ENCODE measurements at regions not wholly inside any gene's neighbourhood (a gene's known extent, or its start where the extent isn't known, plus 50 kb on each side); places are given as distances from the start of the nearest gene placed in this dataset.

DNA sequence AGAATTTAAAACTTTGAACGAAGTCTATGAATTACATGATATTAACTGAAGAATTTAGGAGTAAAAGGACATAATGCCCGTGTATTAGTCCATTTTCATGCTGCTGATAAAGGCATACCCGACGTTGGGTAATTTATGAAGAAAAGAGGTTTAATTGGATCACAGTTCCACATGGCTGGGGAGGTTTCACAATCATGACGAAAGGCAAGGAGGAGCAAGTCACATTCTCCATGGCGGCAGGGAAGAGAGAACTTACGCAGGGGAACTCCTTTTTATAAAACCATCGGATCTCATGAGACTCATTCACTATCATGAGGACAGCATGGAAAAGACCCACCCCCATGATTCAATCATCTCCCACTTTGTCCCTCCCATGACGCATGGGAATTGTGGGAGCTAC, 210.6 kb downstream of the CD83 start:
- Mint-ChIP-seq H3K27me3 (ENCODE audit: low read depth) (peaks cover 3% of the 10 kb centered on the region), H3K9me3 (no peaks in the 10 kb centered on the region), H3K4me3 (no peak overlapping the region), H3K27ac (ENCODE audit: unreplicated experiment) (no peak overlapping the region), H3K36me3 (ENCODE audit: low read depth) (no peaks in the 10 kb centered on the region), H3K4me1 (peaks cover 12% of the 10 kb centered on the region)
- no peak for DNase-seq (ENCODE audit: low read depth, low spot score)
- TF ChIP-seq, protein P1, sequence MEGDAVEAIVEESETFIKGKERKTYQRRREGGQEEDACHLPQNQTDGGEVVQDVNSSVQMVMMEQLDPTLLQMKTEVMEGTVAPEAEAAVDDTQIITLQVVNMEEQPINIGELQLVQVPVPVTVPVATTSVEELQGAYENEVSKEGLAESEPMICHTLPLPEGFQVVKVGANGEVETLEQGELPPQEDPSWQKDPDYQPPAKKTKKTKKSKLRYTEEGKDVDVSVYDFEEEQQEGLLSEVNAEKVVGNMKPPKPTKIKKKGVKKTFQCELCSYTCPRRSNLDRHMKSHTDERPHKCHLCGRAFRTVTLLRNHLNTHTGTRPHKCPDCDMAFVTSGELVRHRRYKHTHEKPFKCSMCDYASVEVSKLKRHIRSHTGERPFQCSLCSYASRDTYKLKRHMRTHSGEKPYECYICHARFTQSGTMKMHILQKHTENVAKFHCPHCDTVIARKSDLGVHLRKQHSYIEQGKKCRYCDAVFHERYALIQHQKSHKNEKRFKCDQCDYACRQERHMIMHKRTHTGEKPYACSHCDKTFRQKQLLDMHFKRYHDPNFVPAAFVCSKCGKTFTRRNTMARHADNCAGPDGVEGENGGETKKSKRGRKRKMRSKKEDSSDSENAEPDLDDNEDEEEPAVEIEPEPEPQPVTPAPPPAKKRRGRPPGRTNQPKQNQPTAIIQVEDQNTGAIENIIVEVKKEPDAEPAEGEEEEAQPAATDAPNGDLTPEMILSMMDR (conservative IDR thresholded peaks at IDR 0.05): no peak

DNA sequence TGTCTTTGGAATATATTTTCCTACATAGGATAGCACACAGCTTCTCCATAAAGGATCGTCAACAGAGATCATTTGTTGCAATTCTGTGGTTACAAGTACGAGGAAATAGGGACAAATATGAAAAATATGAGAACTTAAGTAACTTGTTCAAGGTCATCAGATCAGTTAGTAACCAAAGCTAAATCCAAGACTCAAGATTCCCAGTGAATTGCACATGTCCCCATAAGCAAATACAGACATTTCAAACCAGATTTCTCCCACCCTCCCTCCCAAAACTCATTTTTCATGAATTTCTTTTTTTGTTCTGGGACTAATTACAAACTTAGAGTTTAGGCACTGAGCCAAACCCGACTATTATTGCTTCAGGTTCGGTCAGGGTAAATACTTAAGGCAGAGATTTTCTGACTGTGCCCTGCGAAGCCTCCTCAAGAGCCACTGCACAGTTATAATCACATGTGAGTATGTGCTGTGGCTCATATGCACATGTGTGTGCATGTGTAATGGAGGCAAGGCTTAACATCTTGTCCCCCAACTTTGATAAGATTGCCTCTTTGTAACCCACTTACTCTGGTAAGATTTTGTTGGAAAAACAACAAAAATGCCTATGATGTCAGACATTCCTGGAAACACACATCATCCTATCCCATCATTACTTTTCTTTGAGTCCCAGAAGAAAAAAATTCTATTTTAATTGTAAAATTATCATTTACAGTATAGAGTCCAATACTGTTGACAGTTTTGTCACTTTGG, 216.2 kb downstream of the CD83 start:
- H3K4me1 Mint-ChIP-seq: no peaks in the 10 kb centered on the region
- H3K4me3 Mint-ChIP-seq: no peak overlapping the region
- H3K9me3 Mint-ChIP-seq: no peaks in the 10 kb centered on the region
- TF ChIP-seq, protein P1 (conservative IDR thresholded peaks at IDR 0.05): no peak
- H3K27ac Mint-ChIP-seq (ENCODE audit: unreplicated experiment): no peak overlapping the region
- H3K36me3 Mint-ChIP-seq (ENCODE audit: low read depth): no peaks in the 10 kb centered on the region
- no peaks in the 10 kb centered on the region for H3K27me3 Mint-ChIP-seq (ENCODE audit: low read depth)
- no peak for DNase-seq (ENCODE audit: low read depth, low spot score)

DNA sequence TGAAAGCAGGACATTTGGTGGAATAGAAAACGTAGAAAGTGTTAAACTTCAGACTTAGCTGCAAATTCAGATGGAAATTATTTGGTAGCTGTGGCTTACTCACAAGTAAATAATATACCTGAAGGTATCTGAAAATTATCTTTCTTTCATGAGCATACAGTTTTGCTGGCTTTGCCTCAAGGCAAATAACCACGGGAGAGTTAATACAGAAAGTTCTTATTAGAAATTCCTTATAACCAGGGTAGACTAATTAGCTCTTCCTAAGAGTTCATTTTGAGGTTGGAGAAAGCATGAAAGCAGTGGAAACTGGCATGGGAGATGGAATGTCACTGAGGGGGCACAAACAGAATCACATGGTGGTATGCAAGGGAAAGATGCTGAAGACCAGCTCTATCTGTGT, 217.5 kb downstream of the CD83 start:
- TF ChIP-seq, protein P1 (conservative IDR thresholded peaks at IDR 0.05): no peak
- DNase-seq (ENCODE audit: low read depth, low spot score): no peak
- Mint-ChIP-seq H3K36me3 (ENCODE audit: low read depth) (no peaks in the 10 kb centered on the region), H3K27me3 (ENCODE audit: low read depth) (no peaks in the 10 kb centered on the region), H3K4me1 (no peaks in the 10 kb centered on the region), H3K27ac (ENCODE audit: unreplicated experiment) (no peak overlapping the region), H3K9me3 (no peaks in the 10 kb centered on the region), H3K4me3 (no peak overlapping the region)

DNA sequence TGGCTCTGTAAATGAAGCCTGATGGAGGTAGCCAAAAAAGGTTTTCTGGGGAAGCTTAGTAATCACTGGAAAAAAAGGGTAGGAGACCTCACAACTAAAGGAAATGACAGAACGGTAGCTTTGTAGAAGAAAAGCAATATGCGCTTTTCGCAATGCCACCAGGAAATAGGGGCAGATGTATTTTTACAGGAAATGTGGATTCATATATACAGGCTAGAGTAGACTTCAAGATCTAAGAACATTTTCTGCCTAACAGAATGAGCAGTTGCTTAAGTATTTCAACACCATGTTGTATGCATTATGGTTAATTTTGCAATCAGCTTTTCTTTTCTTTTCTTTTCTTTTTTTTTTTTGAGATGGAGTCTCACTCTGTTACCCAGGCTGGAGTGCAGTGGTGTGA, 219.6 kb downstream of the CD83 start:
- no peak for DNase-seq (ENCODE audit: low read depth, low spot score)
- no peaks in the 10 kb centered on the region for H3K9me3 Mint-ChIP-seq
- no peak overlapping the region for H3K27ac Mint-ChIP-seq (ENCODE audit: unreplicated experiment)
- H3K36me3 Mint-ChIP-seq (ENCODE audit: low read depth): no peaks in the 10 kb centered on the region
- no peak overlapping the region for H3K4me3 Mint-ChIP-seq
- H3K4me1 Mint-ChIP-seq: no peaks in the 10 kb centered on the region
- H3K27me3 Mint-ChIP-seq (ENCODE audit: low read depth): no peaks in the 10 kb centered on the region
- TF ChIP-seq, protein P1 (conservative IDR thresholded peaks at IDR 0.05): no peak

DNA sequence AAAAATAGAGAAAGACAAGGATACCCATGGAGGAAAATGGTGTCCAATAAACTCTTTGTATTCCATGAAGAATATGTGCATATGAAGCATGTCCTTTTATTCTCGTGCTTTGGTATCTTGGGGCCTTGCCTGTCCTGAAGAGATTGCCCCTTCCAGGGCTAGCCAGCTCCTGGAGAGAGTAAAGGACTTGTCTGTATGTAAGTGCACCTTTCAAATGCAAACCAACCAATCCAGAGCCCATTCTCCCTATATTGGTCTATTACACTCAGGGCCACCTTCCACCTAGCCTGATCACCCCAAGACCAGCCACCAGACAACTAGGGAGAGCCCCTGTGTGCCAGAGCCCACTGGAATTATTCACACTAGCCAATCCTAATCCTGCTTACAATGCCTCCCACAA, 221.6 kb downstream of the CD83 start:
- Mint-ChIP-seq H3K27ac (ENCODE audit: unreplicated experiment) (no peak overlapping the region), H3K27me3 (ENCODE audit: low read depth) (peaks cover 3% of the 10 kb centered on the region), H3K4me1 (no peaks in the 10 kb centered on the region), H3K4me3 (no peak overlapping the region), H3K36me3 (ENCODE audit: low read depth) (no peaks in the 10 kb centered on the region), H3K9me3 (no peaks in the 10 kb centered on the region)
- no peak for DNase-seq (ENCODE audit: low read depth, low spot score)
- TF ChIP-seq, protein P1 (conservative IDR thresholded peaks at IDR 0.05): no peak
